NCI-H2196 (cell line): ENCODE measurements at regions not wholly inside any gene's neighbourhood (a gene's known extent, or its start where the extent isn't known, plus 50 kb on each side); places are given as distances from the start of the nearest gene placed in this dataset.

Experiments used
- DNase-seq: peaks from one replicate; lab custom pipeline; 2025; ENCODE audit not compliant: unreplicated experiment; lab: John Stamatoyannopoulos, UW

GRCh38 chr18:46406539-46406932 lies 250.5 kb downstream of the LOXHD1 start:
- DNase-seq: peak; percentile 85

DNA sequence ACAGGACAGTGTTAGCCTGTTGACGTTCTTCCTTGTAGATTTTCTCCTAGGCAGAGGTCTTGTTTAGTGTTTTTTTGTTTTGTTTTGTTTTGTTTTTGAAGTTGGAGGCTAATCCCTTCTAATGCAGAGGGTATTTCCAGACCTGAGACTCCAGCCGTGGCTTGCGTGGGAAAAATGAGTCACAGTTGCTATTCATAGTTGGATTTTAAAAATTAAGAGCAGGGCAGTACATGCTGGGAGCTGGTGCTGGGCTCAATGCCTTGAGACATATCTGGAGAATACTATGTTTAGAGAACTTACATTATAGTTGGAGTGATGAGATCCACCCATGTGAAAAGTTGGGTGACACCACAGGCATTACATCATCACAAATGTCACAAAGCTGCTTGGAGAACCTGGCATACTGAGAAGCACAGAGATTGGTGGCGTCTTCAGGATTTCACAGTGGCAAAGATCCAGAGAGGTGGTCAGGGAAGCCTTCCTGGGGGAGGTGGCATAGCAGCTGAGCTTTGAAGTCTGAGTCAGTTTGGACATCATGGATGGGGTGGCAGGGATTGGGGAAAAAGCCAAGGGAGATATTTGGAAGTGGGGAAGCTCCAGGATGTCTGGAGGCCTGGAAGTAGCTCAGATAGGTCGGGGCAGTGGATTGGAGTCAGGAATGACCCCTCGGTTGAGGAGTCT lies 249.4 kb downstream of the LOXHD1 start:
- DNase-seq: no peak

- DNase-seq: no peak
These were observed 248.6 kb downstream of the LOXHD1 start for GRCh38 chr18:46408334-46408987.

DNA sequence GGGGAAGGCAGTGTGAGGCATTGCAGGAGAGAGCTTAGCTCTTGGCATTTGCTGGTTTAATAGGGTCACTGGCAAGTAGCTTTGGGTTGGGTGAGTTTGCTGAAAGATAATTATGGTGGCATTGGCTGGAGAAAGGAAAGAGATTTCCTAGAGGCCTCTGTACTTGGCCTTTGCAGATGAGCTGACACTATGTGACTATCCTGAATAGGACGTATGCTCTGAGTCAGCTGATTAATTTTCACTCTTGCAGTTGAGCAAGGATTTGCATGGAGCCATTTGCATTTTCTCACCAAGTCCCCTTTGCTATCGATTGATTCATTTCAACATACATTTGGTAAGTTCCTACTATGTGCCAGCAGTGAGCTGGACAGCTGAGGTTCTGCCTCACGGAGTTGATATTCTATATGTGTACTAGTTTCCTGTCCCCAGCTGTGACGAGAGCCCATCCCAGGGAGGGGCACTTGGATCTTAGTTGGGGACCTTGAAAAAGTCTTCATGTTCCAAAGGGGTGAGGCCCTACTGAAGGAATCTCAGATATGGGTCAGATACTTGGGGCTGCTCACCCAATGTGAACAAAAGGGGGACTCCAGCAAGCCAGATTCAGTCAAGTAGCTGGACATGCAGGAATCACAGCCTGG lies 245.7 kb downstream of the LOXHD1 start:
- DNase-seq: no peak

GRCh38 chr18:46411867-46412690 lies 244.9 kb downstream of the LOXHD1 start:
- DNase-seq: peak; percentile 83

- DNase-seq: peak; percentile 28
These were observed 244.1 kb downstream of the LOXHD1 start for GRCh38 chr18:46412916-46413315.

- no peak for DNase-seq
These were observed 243.3 kb downstream of the LOXHD1 start for GRCh38 chr18:46413684-46414083.

DNA sequence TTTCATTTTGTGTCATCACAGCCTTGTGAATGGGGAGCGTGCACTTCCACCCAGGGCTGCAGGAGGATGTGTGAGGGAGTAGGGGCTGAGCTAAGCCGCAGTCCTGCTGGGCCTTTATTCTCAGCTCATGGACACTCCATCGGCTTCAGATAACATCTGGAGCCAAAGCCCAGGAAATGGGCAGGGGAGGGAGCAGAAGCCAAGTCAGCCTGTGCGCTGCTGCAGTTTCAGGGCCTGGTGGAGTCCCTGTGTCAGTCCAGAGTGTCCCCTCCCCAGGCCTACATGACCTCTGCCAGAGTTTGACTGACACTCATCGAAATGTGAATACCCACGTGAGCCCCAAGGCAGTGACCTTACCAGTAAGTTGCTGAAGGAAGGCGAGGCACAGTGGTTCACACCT lies 242.2 kb downstream of the LOXHD1 start:
- no peak for DNase-seq

DNA sequence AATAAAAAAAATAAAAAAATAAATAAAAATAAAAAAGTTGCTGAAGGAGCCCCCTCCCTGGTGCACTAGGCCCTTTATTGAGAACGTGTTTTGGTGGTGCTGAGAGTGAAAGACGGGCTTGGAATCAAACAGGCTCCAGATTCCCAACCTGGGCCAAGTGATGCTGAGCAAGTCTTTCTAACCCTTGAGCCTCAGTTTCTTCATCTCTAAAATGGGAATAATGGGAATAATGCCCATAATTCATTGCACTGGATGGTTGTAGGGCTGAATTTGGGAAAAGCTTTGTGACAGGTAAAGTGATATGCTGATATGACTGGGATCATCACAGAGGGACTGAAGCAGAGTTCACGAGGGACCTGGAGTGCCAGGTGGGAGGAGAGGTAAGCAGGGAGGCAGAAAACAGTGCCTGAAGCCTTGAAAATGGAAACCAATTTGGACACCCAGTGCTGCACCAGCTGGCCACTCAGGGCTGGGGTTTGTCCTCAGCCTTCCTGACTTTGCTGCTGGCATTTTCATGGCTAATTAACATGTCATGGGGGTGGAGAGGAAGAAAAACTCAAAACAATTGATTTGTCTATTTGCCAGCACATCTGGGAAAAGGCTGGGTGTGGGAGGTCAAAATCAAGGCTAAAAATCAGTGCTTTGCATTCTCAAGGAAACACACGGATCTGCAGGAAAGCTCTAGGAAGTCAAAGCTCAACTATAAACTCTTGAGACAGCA lies 241.3 kb downstream of the LOXHD1 start:
- no peak for DNase-seq

DNA sequence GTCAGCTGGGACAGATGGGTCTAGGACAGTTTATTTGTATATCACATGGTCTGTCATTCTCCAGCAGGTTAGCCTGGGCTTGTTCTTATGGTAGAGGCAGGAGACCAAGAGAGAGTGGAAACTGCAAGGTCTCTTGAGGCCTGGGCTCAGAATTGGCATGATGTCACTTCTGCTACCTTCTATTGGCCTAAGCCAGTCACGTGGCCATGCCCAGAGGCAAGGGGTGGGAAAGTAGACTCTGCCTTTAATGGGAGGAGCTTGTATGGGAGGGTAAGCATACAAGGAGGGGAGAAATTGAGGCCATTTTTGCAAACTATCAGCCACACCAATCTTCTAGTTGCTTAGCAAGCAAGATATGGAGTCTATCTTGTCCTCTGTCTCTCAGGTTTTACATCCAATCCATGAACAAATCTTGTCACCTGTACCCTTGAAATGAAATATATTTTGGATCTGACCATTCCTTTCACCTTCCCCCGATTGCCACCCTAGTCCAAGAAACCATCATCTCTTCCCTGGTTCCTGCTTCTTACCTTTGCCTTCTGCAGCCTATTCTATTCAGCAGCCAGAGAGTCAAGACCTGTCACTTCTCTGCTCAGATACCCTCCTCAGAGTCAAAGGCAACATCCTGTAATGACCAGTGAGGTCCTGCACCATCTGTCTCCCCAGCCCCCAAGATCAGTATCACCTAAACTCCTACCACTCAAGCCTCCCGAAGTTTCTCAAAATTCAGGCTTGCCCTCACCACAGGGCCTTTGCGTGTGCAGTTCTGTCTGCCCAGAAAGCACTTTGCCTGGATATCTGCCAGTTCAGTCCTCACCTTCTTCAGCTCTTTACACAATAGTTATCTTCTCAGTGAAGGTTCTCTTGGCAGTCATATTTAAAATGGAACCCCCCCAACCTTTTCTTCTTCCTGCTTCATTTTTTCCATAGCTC lies 240.0 kb downstream of the LOXHD1 start:
- peak; percentile 26 for DNase-seq

GRCh38 chr18:46418663-46419260 lies 238.3 kb downstream of the LOXHD1 start:
- DNase-seq: no peak

DNA sequence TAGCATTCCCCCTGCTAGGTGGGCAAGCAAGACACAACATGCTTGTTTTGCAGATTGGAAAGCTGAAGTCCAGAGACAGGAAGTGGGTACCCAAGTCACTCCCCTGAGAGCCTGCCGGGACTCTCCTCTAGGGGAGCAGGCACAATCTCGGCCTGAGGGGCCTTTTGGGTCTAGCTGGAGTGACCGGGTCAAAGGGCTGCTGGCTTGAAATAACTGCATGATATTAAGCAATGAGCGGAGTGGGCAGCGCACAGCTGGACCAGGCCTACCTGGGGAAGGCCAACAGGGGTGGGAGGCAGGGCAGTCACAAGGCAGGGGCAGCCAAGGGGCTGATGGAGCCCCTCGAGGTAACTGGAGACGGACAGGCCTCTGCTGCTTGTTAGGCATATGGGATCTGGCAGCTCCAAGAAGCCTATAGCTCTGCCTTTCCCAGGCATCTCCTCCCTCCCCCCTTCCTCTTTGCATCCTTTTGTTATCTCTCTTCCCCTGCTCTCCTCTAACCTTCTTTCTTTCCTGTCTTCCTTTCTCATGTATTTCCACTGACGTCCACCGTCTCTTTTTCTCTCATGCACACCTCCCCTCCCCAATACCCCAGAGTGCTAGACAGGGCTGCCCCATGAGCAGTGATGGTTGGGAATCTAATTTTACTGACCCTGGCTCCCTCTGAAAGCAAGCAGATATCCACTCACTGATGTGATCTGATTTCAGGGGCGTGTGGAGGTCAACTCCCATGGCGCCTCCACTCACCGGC lies 237.5 kb downstream of the LOXHD1 start:
- no peak for DNase-seq

- DNase-seq: no peak
These were observed 235.0 kb downstream of the LOXHD1 start for GRCh38 chr18:46421973-46422551.

DNA sequence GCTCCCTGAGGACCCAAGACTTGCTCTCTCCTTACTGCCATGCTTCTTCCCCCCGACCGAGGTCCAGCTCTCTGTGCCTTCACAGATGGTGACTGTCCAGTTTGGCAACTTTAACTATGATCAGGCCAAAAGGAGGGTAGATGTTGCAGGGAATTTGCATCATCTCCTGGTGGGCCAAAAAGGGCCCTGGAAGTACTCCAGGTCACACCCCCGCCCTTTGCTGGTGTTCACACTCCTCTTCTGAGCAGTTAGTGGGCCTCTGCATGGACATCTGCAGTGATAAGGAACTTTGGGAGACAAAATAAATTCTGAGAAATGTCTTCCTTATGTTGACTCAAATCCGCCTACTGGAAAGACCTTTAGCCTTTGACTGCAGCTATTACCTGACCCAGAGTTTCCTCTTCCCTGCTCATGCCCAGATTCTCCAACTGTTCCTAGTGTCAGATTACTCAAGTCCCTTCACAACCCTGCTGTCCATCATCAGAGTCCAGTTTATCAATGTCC lies 234.4 kb downstream of the LOXHD1 start:
- DNase-seq: no peak

DNA sequence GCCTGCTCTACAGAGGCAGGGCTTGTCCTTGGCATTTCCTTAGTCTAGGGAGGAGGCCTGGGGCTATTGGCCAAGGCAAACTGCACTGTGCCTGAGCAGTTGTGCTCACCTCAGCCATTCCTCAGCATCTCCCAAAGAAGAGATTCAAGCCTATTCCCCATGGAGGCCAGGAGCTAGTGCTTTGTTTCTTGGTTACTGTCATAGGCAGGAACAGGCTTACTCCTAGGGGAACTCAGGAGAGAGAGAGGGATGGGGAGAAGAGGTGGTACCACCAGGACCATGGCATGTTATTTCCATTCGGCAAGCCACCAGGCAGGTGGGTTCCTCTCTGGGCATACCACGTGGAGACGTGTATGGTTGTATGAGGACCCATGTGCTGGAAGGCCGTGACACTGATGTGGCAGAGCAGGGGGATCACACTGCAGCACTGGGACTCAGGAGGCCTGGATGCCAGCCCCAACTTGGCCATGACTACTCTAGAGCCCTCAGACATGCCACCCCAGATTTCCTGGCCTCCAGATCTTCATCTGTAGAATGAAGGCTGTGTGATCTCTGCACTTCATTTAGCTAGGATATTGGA lies 233.7 kb downstream of the LOXHD1 start:
- no peak for DNase-seq

DNA sequence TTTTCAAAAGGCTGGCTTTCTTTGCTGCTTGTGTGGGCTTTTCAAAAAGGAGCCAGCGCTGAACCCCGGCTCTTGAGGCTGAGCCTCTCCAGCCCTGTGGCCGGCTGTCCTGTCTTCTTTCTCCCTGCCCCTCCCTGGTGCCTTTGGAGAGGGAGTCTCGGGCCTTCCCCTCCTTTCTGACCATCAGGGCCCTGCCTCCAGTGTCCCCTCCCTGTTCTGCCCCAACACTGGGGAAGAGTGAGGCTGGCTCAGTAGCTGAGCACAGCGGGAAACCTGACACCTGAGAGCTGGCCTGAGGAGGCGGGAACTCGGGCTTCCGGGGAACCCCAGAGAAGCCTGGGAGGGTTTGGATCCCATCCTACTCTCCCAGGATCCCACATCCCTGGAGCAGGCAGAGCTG lies 232.1 kb downstream of the LOXHD1 start:
- no peak for DNase-seq

GRCh38 chr18:46425511-46425910 lies 231.5 kb downstream of the LOXHD1 start:
- no peak for DNase-seq
